Osteocyte (in vitro differentiated cells): ENCODE measurements at regions not wholly inside any gene's neighbourhood (a gene's known extent, or its start where the extent isn't known, plus 50 kb on each side); places are given as distances from the start of the nearest gene placed in this dataset.

Experiments
- DNase-seq: peaks from one replicate; pipeline ENCODE4 v3.0.0; 2021; ENCODE audit warnings: mixed read lengths; ENCODE audit not compliant: unreplicated experiment; ENCODE audit errors: extremely low spot score
- H3K27ac Mint-ChIP-seq: one replicate; pipeline ENCODE4 v1.8.0; 2021; ENCODE audit warnings: mild to moderate bottlenecking, mixed read lengths; ENCODE audit not compliant: unreplicated experiment
- H3K27me3 Mint-ChIP-seq: one replicate; pipeline ENCODE4 v1.8.0; 2021; ENCODE audit warnings: mixed read lengths; ENCODE audit not compliant: unreplicated experiment
- H3K36me3 Mint-ChIP-seq: one replicate; pipeline ENCODE4 v1.8.0; 2021; ENCODE audit warnings: mixed read lengths; ENCODE audit not compliant: unreplicated experiment
- H3K4me1 Mint-ChIP-seq: one replicate; pipeline ENCODE4 v1.8.0; 2021; ENCODE audit warnings: mixed read lengths; ENCODE audit not compliant: unreplicated experiment
- H3K4me3 Mint-ChIP-seq: one replicate; pipeline ENCODE4 v1.8.0; 2021; ENCODE audit warnings: mild to moderate bottlenecking, moderate library complexity, mixed read lengths; ENCODE audit not compliant: unreplicated experiment
- H3K9me3 Mint-ChIP-seq: one replicate; pipeline ENCODE4 v1.8.0; 2021; ENCODE audit warnings: mixed read lengths; ENCODE audit not compliant: unreplicated experiment
- CTCF ChIP-seq: fragments of 200-600 bp; sonication (generic); IDR thresholded peaks from 2 replicates; pipeline ENCODE4 v1.5.0; 2021; ENCODE audit warnings: antibody characterized with exemption, mild to moderate bottlenecking, moderate library complexity

DNA sequence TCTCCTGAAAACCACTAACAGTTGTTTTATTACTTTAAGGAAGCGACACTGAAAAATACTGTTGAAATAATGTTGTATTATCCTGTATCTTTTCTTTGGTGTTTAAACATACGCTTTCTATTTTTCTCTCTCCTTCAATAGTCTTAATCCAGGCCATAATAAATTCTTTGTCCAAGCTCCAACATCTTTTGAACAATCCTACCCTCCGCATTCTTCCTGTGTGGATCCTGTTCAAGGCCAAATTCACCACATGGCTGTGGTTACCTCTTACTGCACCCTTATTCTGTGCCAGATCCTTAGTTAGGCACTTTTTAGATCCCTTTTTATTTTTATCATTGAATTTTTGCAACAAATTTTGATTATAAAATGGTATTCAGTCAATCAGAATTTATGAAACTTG is 1691.5 kb downstream of the MAT2B start:
- H3K27ac Mint-ChIP-seq: no peak overlapping the region
- DNase-seq: no peak
- no peaks in the 10 kb centered on the region for H3K36me3 Mint-ChIP-seq

GRCh38 chr5:165201369-165201768 is 1696.0 kb downstream of the MAT2B start:
- H3K4me3 Mint-ChIP-seq: no peak overlapping the region
- H3K27me3 Mint-ChIP-seq: no peaks in the 10 kb centered on the region
- TF ChIP-seq CTCF: no peak
- no peaks in the 10 kb centered on the region for H3K36me3 Mint-ChIP-seq
- H3K27ac Mint-ChIP-seq: no peak overlapping the region
- no peaks in the 10 kb centered on the region for H3K4me1 Mint-ChIP-seq
- no peak for DNase-seq
- H3K9me3 Mint-ChIP-seq: no peaks in the 10 kb centered on the region

More for the DNA sequence above, 1691.5 kb downstream of the MAT2B start:
- no peaks in the 10 kb centered on the region for H3K4me1 Mint-ChIP-seq
- no peaks in the 10 kb centered on the region for H3K9me3 Mint-ChIP-seq
- H3K4me3 Mint-ChIP-seq: no peak overlapping the region
- H3K27me3 Mint-ChIP-seq: no peaks in the 10 kb centered on the region
- no peak for TF ChIP-seq CTCF

GRCh38 chr5:165201771-165202518 is 1696.5 kb downstream of the MAT2B start:
- H3K27ac Mint-ChIP-seq: no peak overlapping the region
- H3K36me3 Mint-ChIP-seq: no peaks in the 10 kb centered on the region
- H3K27me3 Mint-ChIP-seq: no peaks in the 10 kb centered on the region
- H3K4me3 Mint-ChIP-seq: no peak overlapping the region
- H3K9me3 Mint-ChIP-seq: no peaks in the 10 kb centered on the region
- no peak for DNase-seq
- no peak for TF ChIP-seq CTCF
- no peaks in the 10 kb centered on the region for H3K4me1 Mint-ChIP-seq

DNA sequence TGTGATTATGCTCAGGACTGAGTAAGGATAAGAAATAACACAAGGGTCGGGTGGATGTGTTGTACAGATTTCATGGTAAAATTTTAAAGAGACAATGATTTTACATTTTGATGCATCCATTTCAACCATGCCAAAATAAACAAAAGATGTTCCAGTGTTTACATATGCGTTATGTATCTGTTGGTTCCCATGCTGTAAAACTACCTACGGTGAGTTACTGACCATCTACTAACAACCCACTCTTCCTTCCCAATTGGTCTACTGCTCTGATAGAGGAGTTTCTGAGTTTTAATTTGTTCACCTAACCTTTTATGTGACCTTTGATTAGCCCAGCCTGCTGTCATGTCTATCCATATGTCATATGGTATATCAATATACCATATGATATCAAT is 1697.1 kb downstream of the MAT2B start:
- Mint-ChIP-seq H3K27me3 (no peaks in the 10 kb centered on the region), H3K9me3 (no peaks in the 10 kb centered on the region), H3K4me3 (no peak overlapping the region), H3K36me3 (no peaks in the 10 kb centered on the region), H3K4me1 (no peaks in the 10 kb centered on the region), H3K27ac (no peak overlapping the region)
- TF ChIP-seq CTCF: no peak
- DNase-seq: no peak

- H3K4me3 Mint-ChIP-seq: no peak overlapping the region
- H3K27ac Mint-ChIP-seq: no peak overlapping the region
Measured at GRCh38 chr5:165209101-165209727, 1703.8 kb downstream of the MAT2B start.

More at GRCh38 chr5:165209101-165209727, 1703.8 kb downstream of the MAT2B start:
- TF ChIP-seq CTCF: peak; percentile 72
- no peaks in the 10 kb centered on the region for H3K4me1 Mint-ChIP-seq
- no peaks in the 10 kb centered on the region for H3K36me3 Mint-ChIP-seq
- no peak for DNase-seq
- H3K27me3 Mint-ChIP-seq: no peaks in the 10 kb centered on the region
- no peaks in the 10 kb centered on the region for H3K9me3 Mint-ChIP-seq
